ENCODE measurements at regions not wholly inside any gene's neighbourhood (a gene's known extent, or its start where the extent isn't known, plus 50 kb on each side); places are given as distances from the start of the nearest gene placed in this dataset.
A peak's percentile ranks its signal among the peaks of the same experiment; 100 is the strongest.

GRCh38 chr6:18746727-18747126 lies 359.6 kb downstream of the RNF144B start:
- H3K9me3 ChIP-seq (ENCODE audit: control insufficient read depth in 2 of 2, low read length in 2 of 2) = no peaks in the 10 kb centered on the region
- H3K36me3 ChIP-seq (ENCODE audit: control insufficient read depth, insufficient read depth, low read length) = no peaks in the 10 kb centered on the region
- Mint-ChIP-seq H3K9me3 (peaks cover 0 to 4% (median 0%) of the 10 kb centered on the region in 7 donors), H3K36me3 (no peaks in the 10 kb centered on the region), H3K27me3 (peaks cover 5% of the 10 kb centered on the region), H3K4me1 (no peaks in the 10 kb centered on the region), H3K4me3 (no peak overlapping the region), H3K27ac (no peak overlapping the region)
- ATAC-seq (ENCODE audit: low read depth in 2 of 2) (no peak), DNase-seq (no peak)
- H3K4me3 ChIP-seq (ENCODE audit: low read depth, low read length) = no peak overlapping the region
- no peaks in the 10 kb centered on the region for H3K27me3 ChIP-seq (ENCODE audit: control insufficient read depth, insufficient read depth, low read length)
- H3K4me1 ChIP-seq (ENCODE audit: control insufficient read depth, insufficient read depth, low read length, poor library complexity, severe bottlenecking) = no peaks in the 10 kb centered on the region
- H3K27ac ChIP-seq (ENCODE audit: insufficient read depth, low read length, poor library complexity, severe bottlenecking) = no peak overlapping the region

GRCh38 chr6:18748314-18748713 lies 361.2 kb downstream of the RNF144B start:
- peaks cover 0 to 3% (median 0%) of the 10 kb centered on the region in 7 donors for H3K9me3 Mint-ChIP-seq
- H3K4me3 Mint-ChIP-seq = no peak overlapping the region
- H3K36me3 Mint-ChIP-seq = no peaks in the 10 kb centered on the region
- H3K27me3 Mint-ChIP-seq = peaks cover 5% of the 10 kb centered on the region
- H3K27ac Mint-ChIP-seq = no peak overlapping the region
- no peak for DNase-seq
- Histone ChIP-seq H3K9me3 (ENCODE audit: control insufficient read depth in 2 of 2, low read length in 2 of 2) (no peaks in the 10 kb centered on the region), H3K36me3 (ENCODE audit: control insufficient read depth, insufficient read depth, low read length) (no peaks in the 10 kb centered on the region), H3K4me3 (ENCODE audit: low read depth, low read length) (no peak overlapping the region), H3K4me1 (ENCODE audit: control insufficient read depth, insufficient read depth, low read length, poor library complexity, severe bottlenecking) (no peaks in the 10 kb centered on the region), H3K27me3 (ENCODE audit: control insufficient read depth, insufficient read depth, low read length) (no peaks in the 10 kb centered on the region), H3K27ac (ENCODE audit: insufficient read depth, low read length, poor library complexity, severe bottlenecking) (no peak overlapping the region)
- no peaks in the 10 kb centered on the region for H3K4me1 Mint-ChIP-seq
- ATAC-seq (ENCODE audit: low read depth in 2 of 2) = no peak

GRCh38 chr6:18752278-18753068 lies 365.3 kb downstream of the RNF144B start:
- H3K9me3 ChIP-seq (ENCODE audit: control insufficient read depth in 2 of 2, low read length in 2 of 2) = no peaks in the 10 kb centered on the region
- H3K9me3 Mint-ChIP-seq = peaks cover 0 to 6% (median 3%) of the 10 kb centered on the region in 7 donors
- DNase-seq (no peak), ATAC-seq (ENCODE audit: low read depth in 2 of 2) (no peak)
- H3K27me3 ChIP-seq (ENCODE audit: control insufficient read depth, insufficient read depth, low read length) = no peaks in the 10 kb centered on the region
- no peaks in the 10 kb centered on the region for H3K36me3 Mint-ChIP-seq
- H3K4me3 ChIP-seq (ENCODE audit: low read depth, low read length) = no peak overlapping the region
- no peaks in the 10 kb centered on the region for H3K4me1 ChIP-seq (ENCODE audit: control insufficient read depth, insufficient read depth, low read length, poor library complexity, severe bottlenecking)
- peaks cover 5% of the 10 kb centered on the region for H3K27me3 Mint-ChIP-seq
- H3K27ac ChIP-seq (ENCODE audit: insufficient read depth, low read length, poor library complexity, severe bottlenecking) = no peak overlapping the region
- no peak overlapping the region for H3K27ac Mint-ChIP-seq
- H3K36me3 ChIP-seq (ENCODE audit: control insufficient read depth, insufficient read depth, low read length) = no peaks in the 10 kb centered on the region
- H3K4me1 Mint-ChIP-seq = no peaks in the 10 kb centered on the region
- no peak overlapping the region for H3K4me3 Mint-ChIP-seq

DNA sequence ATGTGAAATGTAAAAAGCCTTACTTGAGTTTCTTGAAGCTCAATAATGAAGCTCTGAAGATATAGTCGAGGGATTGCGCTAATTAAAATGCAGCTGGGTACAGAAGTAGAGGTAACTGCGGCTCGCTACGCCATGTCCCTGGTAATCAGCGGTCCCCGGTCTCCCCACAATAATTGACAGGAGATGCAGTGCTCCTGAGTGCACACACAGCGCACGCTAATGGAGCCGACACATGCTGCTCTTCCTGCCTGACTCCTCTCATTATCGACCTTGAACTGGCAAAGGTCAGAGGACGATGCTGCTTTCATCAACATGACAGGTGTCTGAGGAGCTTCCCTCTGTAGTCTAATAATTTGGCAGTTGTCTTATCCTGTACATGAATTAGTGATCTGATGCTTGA lies 365.9 kb downstream of the RNF144B start:
- no peak overlapping the region for H3K27ac ChIP-seq (ENCODE audit: insufficient read depth, low read length, poor library complexity, severe bottlenecking)
- peaks cover 5% of the 10 kb centered on the region for H3K27me3 Mint-ChIP-seq
- no peak overlapping the region for H3K4me3 Mint-ChIP-seq
- H3K4me1 ChIP-seq (ENCODE audit: control insufficient read depth, insufficient read depth, low read length, poor library complexity, severe bottlenecking) = no peaks in the 10 kb centered on the region
- ATAC-seq (ENCODE audit: low read depth in 2 of 2) (no peak), DNase-seq (no peak)
- peaks cover 0 to 6% (median 3%) of the 10 kb centered on the region in 7 donors for H3K9me3 Mint-ChIP-seq
- H3K36me3 Mint-ChIP-seq = no peaks in the 10 kb centered on the region
- H3K36me3 ChIP-seq (ENCODE audit: control insufficient read depth, insufficient read depth, low read length) = no peaks in the 10 kb centered on the region
- no peak overlapping the region for H3K27ac Mint-ChIP-seq
- no peaks in the 10 kb centered on the region for H3K9me3 ChIP-seq (ENCODE audit: control insufficient read depth in 2 of 2, low read length in 2 of 2)
- no peaks in the 10 kb centered on the region for H3K4me1 Mint-ChIP-seq
- H3K27me3 ChIP-seq (ENCODE audit: control insufficient read depth, insufficient read depth, low read length) = no peaks in the 10 kb centered on the region
- no peak overlapping the region for H3K4me3 ChIP-seq (ENCODE audit: low read depth, low read length)

- H3K9me3 Mint-ChIP-seq = peaks cover 0 to 9% (median 3%) of the 10 kb centered on the region in 7 donors
- H3K27me3 Mint-ChIP-seq = no peaks in the 10 kb centered on the region
- Histone ChIP-seq H3K4me3 (ENCODE audit: low read depth, low read length) (no peak overlapping the region), H3K27ac (ENCODE audit: insufficient read depth, low read length, poor library complexity, severe bottlenecking) (no peak overlapping the region), H3K4me1 (ENCODE audit: control insufficient read depth, insufficient read depth, low read length, poor library complexity, severe bottlenecking) (no peaks in the 10 kb centered on the region), H3K36me3 (ENCODE audit: control insufficient read depth, insufficient read depth, low read length) (no peaks in the 10 kb centered on the region), H3K27me3 (ENCODE audit: control insufficient read depth, insufficient read depth, low read length) (no peaks in the 10 kb centered on the region), H3K9me3 (ENCODE audit: control insufficient read depth in 2 of 2, low read length in 2 of 2) (no peaks in the 10 kb centered on the region)
- H3K36me3 Mint-ChIP-seq = no peaks in the 10 kb centered on the region
- ATAC-seq (ENCODE audit: low read depth in 2 of 2) (no peak), DNase-seq (no peak)
- H3K4me3 Mint-ChIP-seq = no peak overlapping the region
- H3K27ac Mint-ChIP-seq = no peak overlapping the region
- H3K4me1 Mint-ChIP-seq = no peaks in the 10 kb centered on the region
Measured at GRCh38 chr6:18763086-18763485, 375.9 kb downstream of the RNF144B start.

- Histone ChIP-seq H3K27me3 (ENCODE audit: control insufficient read depth, insufficient read depth, low read length) (no peaks in the 10 kb centered on the region), H3K9me3 (ENCODE audit: control insufficient read depth in 2 of 2, low read length in 2 of 2) (peaks cover 0 to 6% of the 10 kb centered on the region in 2 experiments), H3K4me1 (ENCODE audit: control insufficient read depth, insufficient read depth, low read length, poor library complexity, severe bottlenecking) (no peaks in the 10 kb centered on the region), H3K27ac (ENCODE audit: insufficient read depth, low read length, poor library complexity, severe bottlenecking) (no peak overlapping the region), H3K4me3 (ENCODE audit: low read depth, low read length) (no peak overlapping the region), H3K36me3 (ENCODE audit: control insufficient read depth, insufficient read depth, low read length) (no peaks in the 10 kb centered on the region)
- Mint-ChIP-seq H3K4me3 (no peak overlapping the region), H3K36me3 (no peaks in the 10 kb centered on the region), H3K27ac (no peak overlapping the region), H3K27me3 (no peaks in the 10 kb centered on the region), H3K9me3 (peaks cover 2 to 36% (median 9%) of the 10 kb centered on the region in 7 donors), H3K4me1 (no peaks in the 10 kb centered on the region)
- DNase-seq = no peak
- ATAC-seq (ENCODE audit: low read depth in 2 of 2) = no peak
Measured at GRCh38 chr6:18784794-18785193, 397.6 kb downstream of the RNF144B start.

- H3K4me1 ChIP-seq (ENCODE audit: control insufficient read depth, insufficient read depth, low read length, poor library complexity, severe bottlenecking) = no peaks in the 10 kb centered on the region
- no peak overlapping the region for H3K27ac ChIP-seq (ENCODE audit: insufficient read depth, low read length, poor library complexity, severe bottlenecking)
- ATAC-seq (ENCODE audit: low read depth in 2 of 2) = no peak
- Mint-ChIP-seq H3K27me3 (no peaks in the 10 kb centered on the region), H3K4me1 (no peaks in the 10 kb centered on the region), H3K27ac (peak overlapping the region in 1 of 3 donors; percentile 22), H3K9me3 (peaks cover 2 to 42% (median 9%) of the 10 kb centered on the region in 7 donors), H3K36me3 (no peaks in the 10 kb centered on the region), H3K4me3 (no peak overlapping the region)
- DNase-seq = no peak
- peaks cover 0 to 6% of the 10 kb centered on the region in 2 experiments for H3K9me3 ChIP-seq (ENCODE audit: control insufficient read depth in 2 of 2, low read length in 2 of 2)
- no peak overlapping the region for H3K4me3 ChIP-seq (ENCODE audit: low read depth, low read length)
- H3K27me3 ChIP-seq (ENCODE audit: control insufficient read depth, insufficient read depth, low read length) = no peaks in the 10 kb centered on the region
- no peaks in the 10 kb centered on the region for H3K36me3 ChIP-seq (ENCODE audit: control insufficient read depth, insufficient read depth, low read length)
Measured at GRCh38 chr6:18785810-18786490, 398.8 kb downstream of the RNF144B start.

Measured in CD4-positive, CD25-positive, alpha-beta regulatory T cell (primary cell).